Stimulated activated naive CD8-positive, alpha-beta T cell treated with anti-CD3 and anti-CD28 coated beads, Interleukin-15, Interleukin-2, amounts not matched to agents 100 U/mL and 50 U/mL, for 24 hours (primary cell): ENCODE measurements at regions not wholly inside any gene's neighbourhood (a gene's known extent, or its start where the extent isn't known, plus 50 kb on each side); places are given as distances from the start of the nearest gene placed in this dataset.

Experiments
- ATAC-seq: fragments of 150-1000 bp; cut with Tn5 transposase; one replicate; pipeline ENCODE4 v1.10.0; 2021
- DNase-seq: peaks from one replicate; pipeline ENCODE4 v3.0.0; 2021

- ATAC-seq (no peak), DNase-seq (no peak)
These were observed 397.1 kb upstream of the CFAP20DC start for GRCh38 chr3:59446775-59447465.

GRCh38 chr3:59444676-59445075 lies 394.9 kb upstream of the CFAP20DC start:
- DNase-seq: no peak
- ATAC-seq: no peak

- DNase-seq: no peak
- peak; percentile 85 for ATAC-seq
These were observed 394.5 kb upstream of the CFAP20DC start for GRCh38 chr3:59444294-59444671.

- ATAC-seq (peak; percentile 73), DNase-seq (peak; percentile 16)
These were observed 393.9 kb upstream of the CFAP20DC start for GRCh38 chr3:59443618-59444293.

- DNase-seq: no peak
- no peak for ATAC-seq
These were observed 392.2 kb upstream of the CFAP20DC start for GRCh38 chr3:59442046-59442445.

- DNase-seq (no peak), ATAC-seq (no peak)
These were observed 390.6 kb upstream of the CFAP20DC start for GRCh38 chr3:59440285-59441028.

- ATAC-seq: no peak
- no peak for DNase-seq
These were observed 388.7 kb upstream of the CFAP20DC start for GRCh38 chr3:59438492-59438891.

GRCh38 chr3:59436164-59436958 lies 386.5 kb upstream of the CFAP20DC start:
- ATAC-seq (no peak), DNase-seq (no peak)

GRCh38 chr3:59433546-59433945 lies 383.7 kb upstream of the CFAP20DC start:
- no peak for DNase-seq
- no peak for ATAC-seq

- DNase-seq (no peak), ATAC-seq (no peak)
These were observed 382.8 kb upstream of the CFAP20DC start for GRCh38 chr3:59432665-59433064.

GRCh38 chr3:59430341-59430740 lies 380.5 kb upstream of the CFAP20DC start:
- ATAC-seq (no peak), DNase-seq (no peak)

GRCh38 chr3:59429198-59429597 lies 379.4 kb upstream of the CFAP20DC start:
- ATAC-seq: no peak
- DNase-seq: no peak

- peak; percentile 47 for ATAC-seq
- DNase-seq: peak; percentile 11
These were observed 377.2 kb upstream of the CFAP20DC start for GRCh38 chr3:59426821-59427565.

GRCh38 chr3:59425942-59426341 lies 376.1 kb upstream of the CFAP20DC start:
- DNase-seq: peak; percentile 58
- peak; percentile 66 for ATAC-seq

GRCh38 chr3:59425371-59425770 lies 375.5 kb upstream of the CFAP20DC start:
- no peak for ATAC-seq
- DNase-seq: no peak

GRCh38 chr3:59424268-59425010 lies 374.6 kb upstream of the CFAP20DC start:
- DNase-seq (no peak), ATAC-seq (peak; percentile 26)

- DNase-seq (no peak), ATAC-seq (no peak)
These were observed 373.9 kb upstream of the CFAP20DC start for GRCh38 chr3:59423707-59424106.

GRCh38 chr3:59422312-59422711 lies 372.5 kb upstream of the CFAP20DC start:
- ATAC-seq (peak; percentile 77), DNase-seq (no peak)

- no peak for DNase-seq
These were observed 369.0 kb upstream of the CFAP20DC start for GRCh38 chr3:59418836-59419235.

GRCh38 chr3:59412516-59412915 lies 362.7 kb upstream of the CFAP20DC start:
- no peak for ATAC-seq
- no peak for DNase-seq

More at GRCh38 chr3:59418836-59419235, 369.0 kb upstream of the CFAP20DC start:
- no peak for ATAC-seq

- no peak for ATAC-seq
These were observed 361.9 kb upstream of the CFAP20DC start for GRCh38 chr3:59411694-59412093.

More at GRCh38 chr3:59411694-59412093, 361.9 kb upstream of the CFAP20DC start:
- no peak for DNase-seq
